Cerebellar cortex (tissue), 1 donor: ENCODE measurements at regions not wholly inside any gene's neighbourhood (a gene's known extent, or its start where the extent isn't known, plus 50 kb on each side); places are given as distances from the start of the nearest gene placed in this dataset.

Experiments
- DNase-seq: peaks from one replicate; pipeline ENCODE4 v3.0.0-alpha.2; 2015; ENCODE audit warnings: low spot score

- DNase-seq: no peak
These were observed 1164.0 kb upstream of the RAG2 start for GRCh38 chr11:37762079-37762478.

DNA sequence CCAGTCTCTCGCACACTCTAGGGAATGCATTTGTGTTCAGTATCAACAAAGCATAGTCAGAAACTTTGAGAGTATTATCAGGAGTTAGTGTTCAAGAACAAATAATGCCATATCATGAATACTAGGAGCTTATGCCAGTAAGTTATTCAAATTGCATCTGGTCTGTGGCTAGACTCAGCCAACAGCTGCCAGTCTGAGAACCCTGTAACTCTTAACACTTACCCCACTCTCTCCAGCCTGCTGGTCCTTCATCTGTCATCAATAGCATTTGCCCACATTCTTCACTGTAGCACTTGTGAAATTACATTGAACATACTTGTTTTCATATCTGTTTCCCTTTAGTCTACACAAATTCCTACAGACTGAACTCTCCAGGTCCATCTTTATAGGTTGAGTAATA is 1157.5 kb upstream of the RAG2 start:
- DNase-seq: no peak

DNA sequence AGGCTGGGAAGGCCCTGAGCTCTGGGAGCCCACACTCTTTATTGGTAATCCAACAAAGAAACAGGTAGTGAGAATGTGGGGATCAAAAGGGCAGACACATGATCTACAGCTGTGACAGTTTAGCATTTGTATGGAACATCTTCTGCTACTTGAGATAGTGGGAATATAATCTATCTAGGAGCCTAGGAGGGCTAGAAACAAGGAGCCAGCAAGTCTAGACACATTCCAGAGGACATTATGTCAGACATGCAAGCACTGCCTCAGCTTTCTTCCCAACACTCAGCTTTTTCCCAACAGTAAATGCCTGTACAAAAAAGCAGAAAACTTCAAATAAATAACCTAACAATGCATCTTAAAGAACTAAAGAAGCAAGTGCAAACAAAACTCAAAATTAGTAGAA is 1150.6 kb upstream of the RAG2 start:
- no peak for DNase-seq

DNA sequence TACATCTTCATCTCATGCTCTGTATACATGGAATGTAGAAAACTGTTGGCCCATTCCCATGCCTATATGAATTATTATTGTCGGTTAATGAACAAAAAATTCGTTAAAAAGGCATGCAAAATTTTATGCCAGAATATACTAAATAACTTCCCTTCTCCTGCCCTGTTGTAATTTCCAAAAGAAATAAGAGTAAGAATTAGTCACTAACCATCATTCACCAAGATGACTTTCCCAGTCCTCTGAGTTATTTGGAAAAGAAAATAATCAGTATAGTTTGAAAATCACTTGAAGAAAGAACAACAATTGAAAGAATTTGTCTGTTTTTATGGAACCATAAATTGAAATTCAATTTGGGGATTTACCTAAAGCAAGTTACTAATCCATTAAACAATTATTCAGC is 1149.1 kb upstream of the RAG2 start:
- no peak for DNase-seq

DNA sequence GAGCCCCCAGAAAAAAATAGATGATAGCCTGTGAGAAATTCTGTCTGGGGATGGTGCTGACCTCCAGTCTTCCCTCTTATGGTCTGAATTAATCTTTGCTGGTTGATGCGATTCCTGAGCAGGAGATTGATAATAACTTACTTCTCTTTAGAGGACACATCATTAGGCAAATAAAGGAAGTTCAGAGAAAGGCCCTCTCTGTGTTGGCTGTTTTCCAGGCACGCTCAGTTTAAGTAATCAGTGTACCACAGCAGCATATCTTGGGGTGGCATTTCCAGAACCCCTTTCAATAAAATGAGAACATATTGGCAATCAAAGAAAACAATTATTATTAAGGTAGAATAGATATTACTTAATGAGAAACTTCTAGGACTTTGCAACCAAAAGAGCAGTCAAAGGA is 1129.3 kb upstream of the RAG2 start:
- DNase-seq: no peak

DNA sequence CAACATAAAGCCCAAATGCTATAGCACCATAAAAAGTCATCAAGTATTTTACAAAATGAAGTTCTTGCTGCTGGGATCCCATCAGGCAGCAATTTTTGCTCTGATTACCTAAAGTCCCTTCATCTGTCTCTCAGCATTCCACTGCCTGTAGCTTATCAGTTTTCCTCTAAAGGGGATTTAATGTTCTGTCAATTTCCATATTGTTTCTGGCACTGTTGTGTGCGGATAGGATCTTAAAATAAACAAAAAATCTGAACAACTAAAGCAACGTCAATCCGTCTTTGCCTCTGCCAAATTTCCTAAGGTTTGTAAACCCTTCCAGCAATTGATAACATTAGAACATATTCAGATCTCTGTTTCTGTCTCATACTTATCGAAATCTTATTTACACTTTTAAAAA is 1126.3 kb upstream of the RAG2 start:
- no peak for DNase-seq

DNA sequence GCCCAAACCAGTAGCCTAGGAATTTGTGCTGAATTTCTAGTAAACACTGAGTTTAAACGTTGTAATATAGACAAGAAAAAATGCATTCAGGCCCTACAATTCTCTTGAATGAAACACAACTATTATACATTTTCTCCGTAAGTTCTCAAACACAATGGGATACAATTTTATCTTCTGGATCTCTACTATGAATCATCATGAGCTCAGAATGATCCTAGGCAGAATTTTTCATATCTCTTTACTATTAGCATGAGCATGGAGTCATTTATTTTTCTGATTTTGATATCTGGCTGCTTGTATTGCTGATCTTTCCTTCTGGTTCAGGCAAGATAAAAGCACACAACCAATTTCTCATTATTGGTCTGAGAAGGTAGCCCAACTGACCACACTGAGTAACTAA is 1123.4 kb upstream of the RAG2 start:
- no peak for DNase-seq

DNA sequence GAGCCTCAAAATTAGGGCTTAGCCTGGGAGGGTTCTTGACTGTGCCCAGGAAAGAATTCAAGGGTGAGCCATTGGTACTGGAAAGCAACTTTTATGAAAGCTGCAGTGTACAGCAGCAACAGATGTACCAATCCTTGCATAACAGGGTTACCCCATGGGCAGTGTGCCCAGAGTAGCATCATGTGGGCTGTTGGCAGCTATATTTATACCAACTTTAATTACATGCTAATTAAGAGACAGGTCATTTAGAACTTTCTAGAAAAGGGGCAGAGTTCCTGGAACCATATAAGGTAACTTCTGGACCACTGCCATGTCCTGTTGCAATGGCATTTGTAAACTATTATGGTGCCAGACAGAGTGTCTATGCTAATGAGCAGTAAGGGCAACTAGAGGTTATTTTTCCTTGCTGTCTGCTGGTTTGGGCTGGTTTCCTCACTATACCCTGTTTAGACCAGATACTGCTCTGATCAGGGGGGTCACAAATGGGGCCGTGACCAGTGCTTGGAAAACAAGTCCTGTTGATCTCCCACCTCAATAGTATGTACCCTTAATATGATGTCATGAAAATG is 1120.5 kb upstream of the RAG2 start:
- no peak for DNase-seq

DNA sequence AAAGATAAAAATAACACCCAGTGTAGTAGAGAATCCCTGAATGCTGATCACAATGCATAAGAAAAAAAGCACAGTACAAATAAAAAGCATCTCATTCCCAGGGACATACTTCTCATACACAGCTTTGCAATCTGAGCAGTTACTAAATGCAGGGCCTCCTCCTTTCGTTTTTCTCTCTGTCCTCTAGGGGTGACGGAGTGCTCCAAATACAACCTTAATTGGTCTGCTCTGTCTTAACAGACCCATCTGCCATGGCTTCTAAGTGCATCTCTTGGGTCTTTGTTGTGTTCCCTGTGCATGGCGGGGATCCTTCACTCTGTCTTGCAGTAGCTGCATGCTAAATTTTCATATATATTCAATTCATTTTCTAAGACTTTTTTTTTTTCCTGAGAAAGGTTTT is 1114.2 kb upstream of the RAG2 start:
- DNase-seq: no peak

DNA sequence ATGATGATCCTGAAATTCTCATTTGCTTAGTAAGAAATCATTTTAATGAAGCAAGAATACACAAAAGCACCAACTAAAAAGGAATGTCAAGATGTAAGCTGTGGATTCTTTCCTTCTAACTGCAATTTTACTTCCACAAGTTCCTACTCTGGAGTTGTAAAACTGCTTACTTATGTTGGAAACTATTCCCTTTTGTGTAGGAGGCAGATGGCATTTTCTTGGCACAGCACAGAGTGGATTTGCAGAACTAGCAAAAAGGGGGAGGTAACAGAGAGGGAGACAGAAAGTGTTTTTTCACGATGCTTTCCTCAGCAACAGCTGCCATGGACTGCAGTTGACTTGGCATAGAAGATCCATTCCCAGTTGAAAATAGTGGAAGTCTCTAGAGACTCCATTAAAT is 1112.0 kb upstream of the RAG2 start:
- DNase-seq: no peak

DNA sequence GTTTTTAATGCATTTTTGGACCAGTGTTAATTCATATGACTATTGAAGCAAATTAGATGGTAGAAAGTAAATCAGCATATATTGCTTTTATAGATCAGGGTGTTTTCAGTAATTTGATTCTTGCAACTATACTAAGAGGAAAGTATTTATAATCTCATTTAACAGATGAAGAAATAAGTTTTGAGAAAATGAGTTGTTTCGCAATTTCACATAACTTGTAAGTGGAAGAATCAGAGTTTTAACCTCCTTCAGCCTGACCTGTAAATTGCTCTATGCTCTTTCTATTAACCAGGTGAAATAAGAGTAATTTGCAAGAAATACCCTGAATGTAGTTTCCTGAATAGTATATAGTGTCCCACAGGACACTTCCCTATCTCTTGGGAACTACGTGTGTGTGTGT is 1106.8 kb upstream of the RAG2 start:
- DNase-seq: no peak

DNA sequence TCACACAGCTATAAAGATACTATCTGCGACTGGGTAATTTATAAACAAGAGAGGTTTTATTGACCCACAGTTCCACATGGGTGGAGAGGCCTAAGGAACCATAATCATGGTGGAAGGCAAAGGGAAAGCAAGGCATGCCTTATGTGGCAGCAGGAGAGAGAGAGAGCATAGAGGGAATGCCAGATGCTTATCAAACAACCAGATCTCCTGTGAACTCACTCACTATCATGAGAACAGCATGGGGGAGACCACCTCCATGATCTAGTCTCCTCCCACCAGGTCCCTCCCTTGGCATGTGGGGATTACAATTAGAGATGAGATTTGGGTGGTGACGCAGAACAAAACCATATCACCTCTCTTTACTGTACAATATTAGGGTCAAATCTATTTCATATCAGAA is 1101.6 kb upstream of the RAG2 start:
- DNase-seq: no peak

- DNase-seq: no peak
These were observed 1097.2 kb upstream of the RAG2 start for GRCh38 chr11:37695283-37695682.

- DNase-seq: no peak
These were observed 1091.9 kb upstream of the RAG2 start for GRCh38 chr11:37689951-37690350.

DNA sequence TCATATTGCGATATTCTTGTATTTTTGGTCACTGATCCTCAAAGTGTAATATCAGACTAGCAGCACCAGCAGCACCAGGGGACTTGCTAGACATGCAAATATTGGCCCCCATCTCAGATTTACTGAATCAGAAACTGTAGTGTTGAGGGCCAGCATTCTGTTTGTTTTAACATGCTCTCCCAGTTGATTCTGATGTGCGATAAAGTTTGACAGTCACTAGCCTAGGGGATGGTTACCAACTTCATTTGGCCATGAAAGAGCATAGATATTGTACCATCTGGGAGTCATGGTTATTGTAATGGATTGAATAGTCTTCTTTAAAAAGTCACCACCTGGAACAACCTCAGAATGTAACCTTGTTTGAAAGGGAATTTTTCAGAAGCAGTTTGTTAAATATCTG is 1090.4 kb upstream of the RAG2 start:
- DNase-seq: no peak

- DNase-seq: no peak
These were observed 1089.1 kb upstream of the RAG2 start for GRCh38 chr11:37687130-37687529.

- no peak for DNase-seq
These were observed 1073.3 kb upstream of the RAG2 start for GRCh38 chr11:37671321-37671720.

GRCh38 chr11:37666960-37667359 is 1068.9 kb upstream of the RAG2 start:
- no peak for DNase-seq

DNA sequence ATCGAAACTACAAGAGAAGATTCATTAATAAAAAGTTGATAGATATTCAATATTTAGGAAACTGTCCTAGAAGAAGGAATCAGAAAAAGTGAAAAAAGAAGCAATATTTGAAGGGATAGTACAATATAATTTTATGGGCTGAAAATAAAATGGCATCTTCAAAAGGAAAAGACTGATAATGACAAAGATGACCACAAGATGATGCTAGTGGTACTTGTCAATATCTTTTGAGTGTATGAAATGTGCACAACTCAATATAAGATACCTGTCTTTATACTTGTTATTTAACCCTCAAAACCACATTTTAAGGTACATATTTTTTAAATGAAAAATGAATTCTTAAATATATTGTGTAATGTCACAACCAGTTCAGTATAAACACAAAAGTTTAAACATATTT is 1059.6 kb upstream of the RAG2 start:
- DNase-seq: no peak

DNA sequence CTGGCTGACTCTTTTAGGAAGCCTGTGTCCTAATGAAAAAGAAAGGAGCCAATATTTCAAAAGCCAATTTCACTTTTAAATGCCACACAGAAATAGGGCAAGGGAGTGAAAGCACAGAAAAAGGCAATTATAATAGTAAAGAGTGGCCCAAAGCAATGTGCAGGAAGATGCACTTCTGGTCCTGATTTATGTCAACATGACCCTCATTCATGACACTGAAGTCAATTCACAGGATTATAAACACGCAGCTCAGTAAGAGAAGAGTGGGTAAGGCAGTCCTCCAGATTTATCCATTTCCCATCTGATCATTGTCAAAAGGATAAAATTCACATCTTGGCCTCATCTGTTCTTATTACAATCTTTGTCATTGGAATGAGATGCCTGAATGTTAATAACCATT is 1049.7 kb upstream of the RAG2 start:
- no peak for DNase-seq

DNA sequence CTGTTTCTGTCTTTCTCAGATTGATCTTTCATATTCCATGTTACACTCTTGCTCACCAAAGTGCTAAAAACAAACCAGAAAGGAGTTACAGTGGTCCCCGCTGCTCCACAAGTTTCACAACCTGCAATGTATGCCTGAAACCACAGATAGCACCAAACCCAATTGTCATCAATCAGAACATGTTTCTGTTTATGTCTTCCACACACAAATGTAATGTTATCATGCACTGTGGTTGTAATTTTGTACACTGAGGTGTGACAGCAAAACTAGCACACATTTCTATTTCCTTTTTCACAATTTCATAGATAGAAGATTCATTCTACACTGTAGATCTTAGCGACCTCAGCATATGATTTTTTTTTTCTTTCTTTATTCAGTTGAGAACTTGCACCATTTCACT is 1045.9 kb upstream of the RAG2 start:
- DNase-seq: no peak

GRCh38 chr11:37642296-37642695 is 1044.3 kb upstream of the RAG2 start:
- DNase-seq: no peak

DNA sequence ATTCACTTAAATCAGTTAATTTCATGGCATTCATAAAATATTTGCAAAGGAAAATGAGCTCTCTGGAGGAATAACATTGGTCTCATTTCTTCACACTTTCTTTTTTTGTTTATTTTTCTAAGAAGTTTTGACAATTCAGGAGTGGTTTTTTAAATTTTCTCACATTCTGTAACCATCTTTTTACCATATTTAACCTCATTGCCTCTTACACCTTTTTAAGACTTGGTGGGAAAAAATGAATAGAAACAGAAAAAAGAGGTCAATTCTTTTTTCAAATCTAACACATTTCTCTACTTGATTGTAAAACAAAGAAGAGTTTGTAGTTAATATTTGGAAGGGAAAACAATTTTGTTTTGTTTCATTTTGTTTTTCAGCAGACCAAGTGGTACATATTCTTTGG is 1034.7 kb upstream of the RAG2 start:
- DNase-seq: no peak

DNA sequence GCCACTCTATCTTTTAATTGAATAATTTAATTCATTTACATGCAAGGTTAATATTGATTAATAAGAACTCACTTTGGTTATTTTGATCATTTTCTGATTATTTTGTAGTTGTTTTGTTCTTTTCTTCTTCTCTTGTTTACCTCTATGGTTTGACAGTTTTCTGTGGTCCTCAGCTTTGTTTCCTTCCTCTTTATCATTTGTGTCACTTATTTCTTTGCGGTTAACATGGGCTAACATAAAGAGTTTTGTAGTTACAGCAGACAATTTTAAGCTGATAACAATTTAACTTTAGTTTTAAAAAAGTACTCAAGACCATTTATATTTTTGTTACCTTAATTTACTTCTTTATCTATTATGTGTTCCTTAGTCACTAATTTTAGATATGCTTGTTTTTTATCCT is 1032.8 kb upstream of the RAG2 start:
- DNase-seq: no peak

- DNase-seq: no peak
These were observed 1025.7 kb upstream of the RAG2 start for GRCh38 chr11:37623778-37624177.
